Neutrophil (primary cell): ENCODE measurements at regions not wholly inside any gene's neighbourhood (a gene's known extent, or its start where the extent isn't known, plus 50 kb on each side); places are given as distances from the start of the nearest gene placed in this dataset.

Source experiments
- H3K27ac ChIP-seq: fragments of 200-600 bp; sonication (generic); 2 replicates; pipeline ENCODE4 v1.5.1; 2016; ENCODE audit warnings: mild to moderate bottlenecking, moderate library complexity
- H3K27me3 ChIP-seq: fragments of 200-600 bp; sonication (generic); 2 replicates; pipeline ENCODE4 v1.6.0; 2016; ENCODE audit warnings: mild to moderate bottlenecking
- H3K36me3 ChIP-seq: fragments of 200-600 bp; sonication (generic); 2 replicates; pipeline ENCODE4 v1.5.1; 2017
- H3K4me1 ChIP-seq, 2 experiments: fragments of 200-600 bp in 1 of 2; sonication (generic) in 1 of 2; 1 replicate in 1 of 2; 2 replicates in 1 of 2; pipeline versions ENCODE4 v1.5.1 to v1.6.1; 2013 to 2016; ENCODE audit warnings: low read depth in 1 of 2, low read length in 1 of 2, mild to moderate bottlenecking in 1 of 2, moderate library complexity in 1 of 2; ENCODE audit not compliant: control insufficient read depth in 1 of 2, insufficient read depth in 1 of 2
- H3K4me3 ChIP-seq, 2 experiments: fragments of 200-600 bp in 1 of 2; sonication (generic) in 1 of 2; 1 replicate in 1 of 2; 2 replicates in 1 of 2; pipeline ENCODE4 v1.5.1; 2013 to 2016; ENCODE audit warnings: low read depth in 1 of 2, low read length in 1 of 2, mild to moderate bottlenecking in 1 of 2, moderate library complexity in 1 of 2
- H3K9me3 ChIP-seq: fragments of 200-600 bp; sonication (generic); 2 replicates; pipeline ENCODE4 v1.5.1; 2016
- TF ChIP-seq, protein P1 (sequence below): fragments of 200-600 bp; sonication (generic); IDR thresholded peaks from 2 replicates; pipeline ENCODE4 v1.5.1; 2016; ENCODE audit warnings: antibody characterized with exemption

- TF ChIP-seq, protein P1, sequence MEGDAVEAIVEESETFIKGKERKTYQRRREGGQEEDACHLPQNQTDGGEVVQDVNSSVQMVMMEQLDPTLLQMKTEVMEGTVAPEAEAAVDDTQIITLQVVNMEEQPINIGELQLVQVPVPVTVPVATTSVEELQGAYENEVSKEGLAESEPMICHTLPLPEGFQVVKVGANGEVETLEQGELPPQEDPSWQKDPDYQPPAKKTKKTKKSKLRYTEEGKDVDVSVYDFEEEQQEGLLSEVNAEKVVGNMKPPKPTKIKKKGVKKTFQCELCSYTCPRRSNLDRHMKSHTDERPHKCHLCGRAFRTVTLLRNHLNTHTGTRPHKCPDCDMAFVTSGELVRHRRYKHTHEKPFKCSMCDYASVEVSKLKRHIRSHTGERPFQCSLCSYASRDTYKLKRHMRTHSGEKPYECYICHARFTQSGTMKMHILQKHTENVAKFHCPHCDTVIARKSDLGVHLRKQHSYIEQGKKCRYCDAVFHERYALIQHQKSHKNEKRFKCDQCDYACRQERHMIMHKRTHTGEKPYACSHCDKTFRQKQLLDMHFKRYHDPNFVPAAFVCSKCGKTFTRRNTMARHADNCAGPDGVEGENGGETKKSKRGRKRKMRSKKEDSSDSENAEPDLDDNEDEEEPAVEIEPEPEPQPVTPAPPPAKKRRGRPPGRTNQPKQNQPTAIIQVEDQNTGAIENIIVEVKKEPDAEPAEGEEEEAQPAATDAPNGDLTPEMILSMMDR, result no peak
- Histone ChIP-seq H3K36me3 (no peaks in the 10 kb centered on the region), H3K4me1 (no peaks in the 10 kb centered on the region), H3K4me3 (no peak overlapping the region), H3K27ac (no peak overlapping the region), H3K27me3 (no peaks in the 10 kb centered on the region), H3K9me3 (no peaks in the 10 kb centered on the region)
These were observed 187.6 kb upstream of the CXXC4 start for GRCh38 chr4:104682311-104682710.

GRCh38 chr4:104693601-104694201 lies 199.0 kb upstream of the CXXC4 start:
- no peaks in the 10 kb centered on the region for H3K4me1 ChIP-seq
- no peak overlapping the region for H3K27ac ChIP-seq
- TF ChIP-seq, protein P1, result no peak
- H3K9me3 ChIP-seq, result no peaks in the 10 kb centered on the region
- H3K36me3 ChIP-seq, result no peaks in the 10 kb centered on the region
- H3K4me3 ChIP-seq, result no peak overlapping the region
- no peaks in the 10 kb centered on the region for H3K27me3 ChIP-seq

GRCh38 chr4:104716584-104716983 lies 221.9 kb upstream of the CXXC4 start:
- TF ChIP-seq, protein P1, result no peak
- Histone ChIP-seq H3K4me3 (no peak overlapping the region), H3K27me3 (no peaks in the 10 kb centered on the region), H3K4me1 (no peaks in the 10 kb centered on the region), H3K27ac (no peak overlapping the region), H3K9me3 (no peaks in the 10 kb centered on the region), H3K36me3 (no peaks in the 10 kb centered on the region)

- Histone ChIP-seq H3K27me3 (no peaks in the 10 kb centered on the region), H3K4me3 (no peak overlapping the region), H3K4me1 (no peaks in the 10 kb centered on the region), H3K27ac (no peak overlapping the region), H3K36me3 (no peaks in the 10 kb centered on the region), H3K9me3 (no peaks in the 10 kb centered on the region)
- TF ChIP-seq, protein P1, result no peak
These were observed 225.0 kb upstream of the CXXC4 start for GRCh38 chr4:104719539-104720230.

DNA sequence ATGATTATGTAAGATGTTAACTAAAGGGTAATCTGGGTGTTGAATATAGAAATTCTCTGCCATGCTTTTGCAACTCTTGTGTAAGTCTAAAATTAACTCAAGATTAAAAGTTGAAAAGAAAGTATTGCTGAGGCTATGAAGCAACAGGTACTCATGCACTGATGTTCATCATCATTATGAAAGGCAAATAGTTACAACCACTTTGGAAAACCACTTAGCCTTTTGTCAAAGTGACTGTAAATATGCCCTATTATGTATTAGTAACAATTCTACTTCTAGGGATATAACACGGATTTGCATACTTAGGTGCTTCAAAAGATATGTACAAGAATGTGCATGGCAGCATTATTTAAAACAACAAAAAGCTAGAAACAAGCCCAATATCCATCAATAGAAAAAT lies 227.8 kb upstream of the CXXC4 start:
- H3K4me1 ChIP-seq, result no peaks in the 10 kb centered on the region
- no peaks in the 10 kb centered on the region for H3K36me3 ChIP-seq
- no peaks in the 10 kb centered on the region for H3K9me3 ChIP-seq
- TF ChIP-seq, protein P1, result no peak
- no peaks in the 10 kb centered on the region for H3K27me3 ChIP-seq
- no peak overlapping the region for H3K27ac ChIP-seq
- no peak overlapping the region for H3K4me3 ChIP-seq
